Fibroblast of the aortic adventitia (primary cell): ENCODE measurements at regions not wholly inside any gene's neighbourhood (a gene's known extent, or its start where the extent isn't known, plus 50 kb on each side); places are given as distances from the start of the nearest gene placed in this dataset.

Experiments used
- DNase-seq: peaks from one replicate; pipeline ENCODE4 v3.0.0-alpha.2; 2010; ENCODE audit warnings: low read depth
- H3K4me3 ChIP-seq: 2 replicates; pipeline ENCODE4 v1.5.1; 2011; ENCODE audit warnings: low read depth, mild to moderate bottlenecking, control low read depth, low read length, moderate library complexity
- TF ChIP-seq, protein P1 (sequence below): IDR thresholded peaks from 2 replicates; pipeline ENCODE4 v1.5.1; 2011; ENCODE audit warnings: mild to moderate bottlenecking, low read length, control low read depth, inconsistent platforms; ENCODE audit not compliant: insufficient read depth

DNA sequence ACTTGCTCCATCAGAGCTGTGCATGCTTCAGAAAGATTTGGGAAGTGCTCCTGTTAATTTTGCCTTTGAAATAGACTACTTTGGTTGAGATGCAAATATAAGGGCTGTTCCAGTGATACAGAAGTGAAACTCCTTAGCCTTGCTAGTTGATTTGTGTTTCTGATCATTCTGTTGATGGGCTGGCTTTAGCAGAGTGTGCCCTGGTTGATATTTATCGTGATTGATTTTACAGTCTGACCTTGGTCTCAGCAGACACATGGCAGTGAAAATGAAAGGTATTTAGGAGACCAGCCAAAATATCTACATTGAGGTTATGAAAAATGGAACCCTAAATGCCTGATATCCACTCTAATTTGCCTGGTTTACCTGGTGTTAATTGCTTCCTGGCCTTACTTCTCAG is 122.1 kb upstream of the CEP162 start:
- TF ChIP-seq, protein P1, sequence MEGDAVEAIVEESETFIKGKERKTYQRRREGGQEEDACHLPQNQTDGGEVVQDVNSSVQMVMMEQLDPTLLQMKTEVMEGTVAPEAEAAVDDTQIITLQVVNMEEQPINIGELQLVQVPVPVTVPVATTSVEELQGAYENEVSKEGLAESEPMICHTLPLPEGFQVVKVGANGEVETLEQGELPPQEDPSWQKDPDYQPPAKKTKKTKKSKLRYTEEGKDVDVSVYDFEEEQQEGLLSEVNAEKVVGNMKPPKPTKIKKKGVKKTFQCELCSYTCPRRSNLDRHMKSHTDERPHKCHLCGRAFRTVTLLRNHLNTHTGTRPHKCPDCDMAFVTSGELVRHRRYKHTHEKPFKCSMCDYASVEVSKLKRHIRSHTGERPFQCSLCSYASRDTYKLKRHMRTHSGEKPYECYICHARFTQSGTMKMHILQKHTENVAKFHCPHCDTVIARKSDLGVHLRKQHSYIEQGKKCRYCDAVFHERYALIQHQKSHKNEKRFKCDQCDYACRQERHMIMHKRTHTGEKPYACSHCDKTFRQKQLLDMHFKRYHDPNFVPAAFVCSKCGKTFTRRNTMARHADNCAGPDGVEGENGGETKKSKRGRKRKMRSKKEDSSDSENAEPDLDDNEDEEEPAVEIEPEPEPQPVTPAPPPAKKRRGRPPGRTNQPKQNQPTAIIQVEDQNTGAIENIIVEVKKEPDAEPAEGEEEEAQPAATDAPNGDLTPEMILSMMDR, result no peak
- DNase-seq, result no peak
- no peak overlapping the region for H3K4me3 ChIP-seq

DNA sequence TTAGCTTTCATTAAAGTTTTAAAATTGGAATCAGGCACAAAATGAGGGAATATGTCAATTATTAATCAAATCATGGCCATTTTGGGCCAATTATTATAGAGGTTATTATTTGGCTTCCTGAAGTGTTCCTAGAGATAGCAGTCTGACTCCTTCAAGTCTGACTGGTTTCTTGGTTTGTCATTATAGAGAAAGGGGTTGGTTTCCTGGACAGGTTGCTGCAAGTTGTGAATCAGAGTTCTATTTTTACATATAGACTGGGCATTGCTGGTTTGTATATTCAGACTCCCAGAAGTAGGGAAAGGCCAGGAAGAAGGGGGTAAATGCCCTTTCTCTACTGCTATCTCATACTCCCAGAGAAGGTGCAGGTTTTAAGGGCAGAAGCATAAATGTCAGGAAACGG is 121.4 kb upstream of the CEP162 start:
- H3K4me3 ChIP-seq, result no peak overlapping the region
- no peak for DNase-seq
- TF ChIP-seq, protein P1, result no peak

DNA sequence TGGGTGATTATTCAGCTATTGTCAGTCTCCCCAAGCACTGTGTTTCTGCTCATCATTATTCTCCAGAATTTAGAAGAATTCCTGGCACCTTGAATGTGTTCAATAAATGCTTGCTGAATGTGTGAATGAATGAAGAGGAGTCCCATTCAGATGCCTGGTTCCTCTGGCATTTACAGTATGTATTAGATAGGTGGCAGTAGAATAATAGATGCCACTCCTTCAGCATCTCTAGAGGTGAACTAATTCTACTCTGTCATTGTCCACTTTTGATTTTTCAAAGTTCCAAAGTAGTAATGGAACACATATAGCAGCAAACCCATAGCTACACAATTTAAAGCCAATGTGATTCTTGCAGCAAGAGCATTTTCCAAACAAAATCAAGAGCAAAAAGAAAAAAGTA is 118.9 kb upstream of the CEP162 start:
- peak; percentile 10 for DNase-seq
- TF ChIP-seq, protein P1, result peak; percentile 27
- no peak overlapping the region for H3K4me3 ChIP-seq

DNA sequence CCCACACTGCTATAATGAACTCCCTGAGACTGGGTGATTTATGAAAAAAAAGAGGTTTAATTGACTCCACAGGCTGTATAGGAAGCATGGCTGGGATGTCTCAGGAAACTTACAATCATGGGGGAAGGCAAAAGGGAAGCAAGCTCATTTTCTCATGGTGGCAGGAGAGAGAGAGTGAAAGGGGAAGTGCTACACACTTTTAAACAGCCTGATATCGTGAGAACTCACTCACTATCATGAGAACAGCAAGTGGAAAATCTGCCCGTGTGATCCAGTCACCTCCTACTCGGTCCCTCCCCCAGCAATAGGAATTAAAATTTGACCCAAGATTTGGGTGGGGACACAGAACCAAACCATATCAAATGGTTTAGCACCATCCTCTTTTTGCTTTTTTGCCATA is 116.6 kb upstream of the CEP162 start:
- DNase-seq, result no peak
- no peak overlapping the region for H3K4me3 ChIP-seq
- TF ChIP-seq, protein P1, result no peak

DNA sequence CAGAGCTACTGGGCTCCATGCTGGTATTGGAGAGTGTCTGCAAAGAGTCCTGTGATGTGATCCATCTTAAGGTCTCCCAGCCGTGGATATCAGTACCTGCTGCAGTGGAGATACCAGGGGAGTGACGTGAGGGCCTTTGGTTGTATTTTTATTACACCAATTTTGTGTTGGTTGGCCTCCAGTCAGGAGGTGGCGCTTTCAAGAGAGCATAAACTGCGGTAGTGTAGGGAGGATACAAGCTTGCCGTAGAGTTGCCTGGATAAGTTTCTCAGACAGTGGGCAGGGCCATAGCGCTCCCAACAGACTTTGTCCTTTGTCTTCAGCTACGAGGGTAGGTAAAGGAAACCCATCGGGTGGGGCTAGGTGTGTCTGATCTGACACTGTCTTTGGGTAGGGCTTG is 113.0 kb upstream of the CEP162 start:
- TF ChIP-seq, protein P1, result no peak
- no peak for DNase-seq

DNA sequence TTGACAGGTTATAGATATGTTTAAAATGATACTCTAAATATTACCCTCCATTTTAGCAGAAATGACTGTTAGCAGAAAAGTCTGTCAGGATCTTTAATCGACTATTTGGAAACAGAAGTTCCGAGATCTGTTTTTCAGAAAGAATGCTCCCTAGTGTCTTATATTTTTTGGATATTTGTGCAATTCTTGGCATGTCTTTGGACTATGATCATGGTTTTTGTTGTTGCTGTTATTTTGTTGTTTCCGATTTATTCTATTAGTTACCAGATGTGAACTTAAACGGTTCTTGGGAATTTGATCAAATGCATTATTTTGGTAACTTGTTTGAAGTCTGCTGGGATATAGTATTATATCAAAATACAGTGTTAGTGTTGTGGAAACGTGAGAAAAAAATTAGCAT is 106.4 kb upstream of the CEP162 start:
- no peak overlapping the region for H3K4me3 ChIP-seq
- TF ChIP-seq, protein P1, result no peak
- DNase-seq, result no peak

More for the DNA sequence above, 113.0 kb upstream of the CEP162 start:
- H3K4me3 ChIP-seq, result no peak overlapping the region
